ENCODE measurements at regions not wholly inside any gene's neighbourhood (a gene's known extent, or its start where the extent isn't known, plus 50 kb on each side); places are given as distances from the start of the nearest gene placed in this dataset.

GRCh38 chr10:29784175-29784773, 149.5 kb upstream of the SVIL start:
- TF ChIP-seq EZH2 (IDR thresholded peaks at IDR 0.05; ENCODE audit: borderline replicate concordance, low read depth, low read length, severe bottlenecking) (no peak), MYC (IDR thresholded peaks at IDR 0.05; ENCODE audit: low read depth, low read length) (no peak), POLR2A (IDR thresholded peaks at IDR 0.05; ENCODE audit: low read depth, low read length) (peak; percentile 63), MAX (IDR thresholded peaks at IDR 0.05; ENCODE audit: insufficient read depth, insufficient read length) (peak; percentile 69)
- TF ChIP-seq, protein P1, sequence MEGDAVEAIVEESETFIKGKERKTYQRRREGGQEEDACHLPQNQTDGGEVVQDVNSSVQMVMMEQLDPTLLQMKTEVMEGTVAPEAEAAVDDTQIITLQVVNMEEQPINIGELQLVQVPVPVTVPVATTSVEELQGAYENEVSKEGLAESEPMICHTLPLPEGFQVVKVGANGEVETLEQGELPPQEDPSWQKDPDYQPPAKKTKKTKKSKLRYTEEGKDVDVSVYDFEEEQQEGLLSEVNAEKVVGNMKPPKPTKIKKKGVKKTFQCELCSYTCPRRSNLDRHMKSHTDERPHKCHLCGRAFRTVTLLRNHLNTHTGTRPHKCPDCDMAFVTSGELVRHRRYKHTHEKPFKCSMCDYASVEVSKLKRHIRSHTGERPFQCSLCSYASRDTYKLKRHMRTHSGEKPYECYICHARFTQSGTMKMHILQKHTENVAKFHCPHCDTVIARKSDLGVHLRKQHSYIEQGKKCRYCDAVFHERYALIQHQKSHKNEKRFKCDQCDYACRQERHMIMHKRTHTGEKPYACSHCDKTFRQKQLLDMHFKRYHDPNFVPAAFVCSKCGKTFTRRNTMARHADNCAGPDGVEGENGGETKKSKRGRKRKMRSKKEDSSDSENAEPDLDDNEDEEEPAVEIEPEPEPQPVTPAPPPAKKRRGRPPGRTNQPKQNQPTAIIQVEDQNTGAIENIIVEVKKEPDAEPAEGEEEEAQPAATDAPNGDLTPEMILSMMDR (IDR thresholded peaks at IDR 0.05; ENCODE audit: extremely low read depth in 1 of 2, insufficient read depth in 1 of 2, low read depth in 1 of 2, low read length in 2 of 2): no peak

Data from endothelial cell of umbilical vein (primary cell).